OCI-LY7 (cell line): ENCODE measurements at regions not wholly inside any gene's neighbourhood (a gene's known extent, or its start where the extent isn't known, plus 50 kb on each side); places are given as distances from the start of the nearest gene placed in this dataset.

ENCODE experiments used
- EZH2phosphoT487 ChIP-seq: fragments of 200-600 bp; sonication (generic); IDR thresholded peaks from 2 replicates; pipeline ENCODE4 v1.6.1; 2018; ENCODE audit warnings: low read depth, borderline replicate concordance, mild to moderate bottlenecking, mixed run types, antibody characterized with exemption, low read length, moderate library complexity, mixed read lengths
- TF ChIP-seq, protein P1 (sequence below): fragments of 200-600 bp; sonication (generic); conservative IDR thresholded peaks from 2 replicates; pipeline ENCODE4 v1.5.1; 2014; ENCODE audit warnings: mild to moderate bottlenecking, antibody characterized with exemption, low read length, moderate library complexity, mixed read lengths

DNA sequence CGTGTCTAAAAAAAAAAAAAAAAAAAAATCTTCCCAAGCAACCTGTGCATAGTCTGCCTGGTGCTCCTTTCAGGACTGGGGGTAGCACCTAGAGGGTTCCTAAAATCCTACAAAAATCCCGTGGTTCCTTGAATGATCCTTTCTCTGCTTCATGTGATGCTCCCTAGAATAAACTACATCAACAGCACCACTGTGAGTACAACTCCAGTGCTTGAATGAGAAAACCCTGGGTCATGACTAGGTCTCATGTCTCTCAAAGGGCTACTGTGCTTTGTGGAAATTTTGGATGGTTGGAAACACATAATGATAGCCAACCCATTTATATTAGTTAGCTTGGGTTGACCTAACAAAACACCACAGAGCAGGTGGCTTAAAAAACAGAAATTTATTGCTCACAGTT, 243.5 kb downstream of the OPA1 start:
- TF ChIP-seq, protein P1, sequence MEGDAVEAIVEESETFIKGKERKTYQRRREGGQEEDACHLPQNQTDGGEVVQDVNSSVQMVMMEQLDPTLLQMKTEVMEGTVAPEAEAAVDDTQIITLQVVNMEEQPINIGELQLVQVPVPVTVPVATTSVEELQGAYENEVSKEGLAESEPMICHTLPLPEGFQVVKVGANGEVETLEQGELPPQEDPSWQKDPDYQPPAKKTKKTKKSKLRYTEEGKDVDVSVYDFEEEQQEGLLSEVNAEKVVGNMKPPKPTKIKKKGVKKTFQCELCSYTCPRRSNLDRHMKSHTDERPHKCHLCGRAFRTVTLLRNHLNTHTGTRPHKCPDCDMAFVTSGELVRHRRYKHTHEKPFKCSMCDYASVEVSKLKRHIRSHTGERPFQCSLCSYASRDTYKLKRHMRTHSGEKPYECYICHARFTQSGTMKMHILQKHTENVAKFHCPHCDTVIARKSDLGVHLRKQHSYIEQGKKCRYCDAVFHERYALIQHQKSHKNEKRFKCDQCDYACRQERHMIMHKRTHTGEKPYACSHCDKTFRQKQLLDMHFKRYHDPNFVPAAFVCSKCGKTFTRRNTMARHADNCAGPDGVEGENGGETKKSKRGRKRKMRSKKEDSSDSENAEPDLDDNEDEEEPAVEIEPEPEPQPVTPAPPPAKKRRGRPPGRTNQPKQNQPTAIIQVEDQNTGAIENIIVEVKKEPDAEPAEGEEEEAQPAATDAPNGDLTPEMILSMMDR, result no peak
- TF ChIP-seq EZH2phosphoT487, result no peak
